Jurkat, Clone E6-1 (cell line): ENCODE measurements at regions not wholly inside any gene's neighbourhood (a gene's known extent, or its start where the extent isn't known, plus 50 kb on each side); places are given as distances from the start of the nearest gene placed in this dataset.

Experiments
- DNase-seq: peaks from one replicate; pipeline ENCODE4 v3.0.0-alpha.2; 2011; ENCODE audit warnings: low read depth, low spot score
- H3K4me3 ChIP-seq: 2 replicates; pipeline ENCODE4 v1.5.1; 2011; ENCODE audit warnings: mild to moderate bottlenecking, low read length, control low read depth, moderate library complexity

GRCh38 chr2:226139759-226140158 is 659.9 kb downstream of the IRS1 start:
- H3K4me3 ChIP-seq: no peak overlapping the region
- DNase-seq: no peak

GRCh38 chr2:226137201-226137811 is 662.3 kb downstream of the IRS1 start:
- no peak for DNase-seq
- H3K4me3 ChIP-seq: no peak overlapping the region

- H3K4me3 ChIP-seq: no peak overlapping the region
- peak; percentile 18 for DNase-seq
Measured at GRCh38 chr2:226136739-226137138, 662.9 kb downstream of the IRS1 start.

- no peak for DNase-seq
- no peak overlapping the region for H3K4me3 ChIP-seq
Measured at GRCh38 chr2:226135861-226136548, 663.6 kb downstream of the IRS1 start.

DNA sequence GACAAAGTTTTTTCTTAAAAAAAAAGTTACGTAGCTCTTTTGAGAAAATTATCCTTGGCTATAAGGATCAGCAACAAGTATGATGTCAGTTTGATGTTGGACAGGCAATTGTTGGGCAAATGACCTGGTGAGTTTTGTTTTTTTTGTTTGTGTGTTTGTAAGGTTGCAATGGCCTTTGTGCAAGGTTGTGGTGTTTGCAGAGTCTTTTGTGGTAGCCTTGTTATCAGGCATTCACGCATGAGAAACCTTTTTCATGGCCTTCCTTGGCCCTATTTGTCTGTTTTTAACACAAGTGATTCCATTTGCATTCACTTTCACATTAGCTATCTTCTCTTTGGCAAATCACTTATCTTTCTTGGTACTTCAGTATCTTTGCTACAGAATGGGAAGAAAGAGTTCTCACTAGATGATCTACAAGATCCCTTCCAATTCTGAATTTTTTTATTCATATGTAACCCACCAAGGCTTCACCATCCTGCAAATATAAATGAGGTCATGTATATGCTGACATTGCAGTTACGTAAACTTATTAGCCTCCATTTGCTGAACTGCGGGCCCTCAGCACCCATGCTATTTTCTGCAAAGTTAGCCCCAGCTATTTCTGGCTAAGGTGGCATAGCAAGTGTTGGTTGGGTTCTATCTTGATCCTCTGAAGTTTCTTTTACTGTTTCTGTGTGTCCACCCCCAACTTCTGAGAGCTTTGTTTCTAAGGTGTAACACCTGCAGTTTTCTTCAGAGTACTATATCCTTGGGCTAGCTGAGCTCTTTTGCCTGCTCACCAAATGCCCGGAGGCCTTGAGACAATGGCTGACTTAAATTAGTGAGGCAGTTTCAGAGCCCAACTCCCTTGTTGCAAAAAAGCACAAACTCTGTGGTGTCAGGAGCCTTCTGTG is 667.1 kb downstream of the IRS1 start:
- H3K4me3 ChIP-seq: no peak overlapping the region
- DNase-seq: no peak

DNA sequence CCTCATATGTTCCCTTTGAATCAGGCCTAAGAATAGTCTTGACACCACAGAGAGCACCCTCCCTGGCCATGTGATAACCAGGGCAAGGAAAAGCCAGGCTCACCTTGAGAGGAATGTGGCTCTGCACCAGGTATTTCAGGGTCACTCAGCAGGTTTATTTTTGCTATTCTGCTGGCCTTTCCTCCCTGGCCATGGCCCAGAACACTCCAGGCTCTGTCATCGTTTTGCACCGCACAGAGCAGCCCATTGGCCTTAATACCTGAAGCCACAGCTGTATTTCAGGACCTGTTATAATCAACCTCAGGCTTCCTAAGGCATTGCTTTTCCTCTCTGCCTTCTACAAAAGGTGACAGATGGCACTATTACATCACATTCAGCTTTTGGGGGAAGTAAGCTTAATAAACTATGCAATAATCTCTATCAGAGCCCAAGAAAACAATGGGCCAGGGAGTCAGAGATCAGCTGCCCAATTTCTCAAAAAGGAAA is 668.3 kb downstream of the IRS1 start:
- H3K4me3 ChIP-seq: no peak overlapping the region
- no peak for DNase-seq

DNA sequence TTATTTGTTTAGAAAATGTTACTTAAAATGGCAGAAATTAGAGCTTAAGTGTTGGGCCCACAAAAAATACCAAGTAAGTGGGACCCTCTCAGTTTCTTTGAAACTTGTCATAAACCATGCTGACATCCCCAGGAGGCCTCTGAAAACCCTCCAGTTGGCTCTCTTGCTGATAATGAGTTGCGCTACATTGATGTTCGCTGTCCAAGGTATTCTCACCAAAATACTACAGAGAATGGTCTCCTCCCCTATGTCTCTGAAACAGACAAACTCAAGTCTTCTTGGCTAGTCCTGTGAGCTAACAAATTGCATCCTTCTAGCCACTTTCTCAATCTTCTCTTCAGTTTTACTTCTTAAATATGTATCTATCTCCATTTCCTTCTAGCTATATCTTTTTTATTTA is 669.4 kb downstream of the IRS1 start:
- no peak overlapping the region for H3K4me3 ChIP-seq
- DNase-seq: no peak

DNA sequence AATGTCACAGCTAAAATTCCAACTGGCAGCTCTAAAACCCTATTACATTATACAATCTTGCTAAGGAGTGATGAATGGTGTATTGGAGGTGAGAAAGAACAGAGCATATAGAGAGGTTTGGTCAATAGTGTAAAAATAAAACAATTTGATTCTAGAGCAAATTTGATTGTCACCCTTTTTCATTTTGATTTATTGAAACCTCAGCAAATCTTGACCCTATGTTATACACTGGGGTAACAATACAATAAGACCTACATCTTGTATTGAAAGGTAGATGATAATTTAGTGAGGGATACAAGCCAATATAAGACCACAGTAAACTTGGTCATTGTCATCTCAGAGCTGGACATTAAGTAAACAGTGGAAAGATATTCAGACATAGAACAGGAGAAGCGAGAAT is 671.9 kb downstream of the IRS1 start:
- no peak for DNase-seq
- H3K4me3 ChIP-seq: no peak overlapping the region

DNA sequence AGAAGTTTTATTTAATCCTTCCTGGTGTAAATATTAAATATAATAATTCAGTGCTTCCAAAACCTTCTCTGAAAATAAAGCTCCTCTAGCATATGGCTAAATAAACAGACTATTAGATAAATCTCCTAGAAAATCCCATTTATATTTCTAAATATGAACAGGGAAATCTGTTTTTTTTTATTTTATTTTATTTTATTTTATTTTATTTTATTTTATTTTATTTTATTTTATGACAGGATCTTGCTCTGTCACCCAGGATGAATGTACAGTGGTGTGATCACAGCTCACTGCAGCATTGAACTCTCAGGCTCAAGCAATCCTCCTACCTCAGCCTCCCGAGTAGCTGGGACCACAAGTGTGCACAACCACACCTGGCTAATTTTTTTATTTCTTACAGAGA is 673.5 kb downstream of the IRS1 start:
- no peak for DNase-seq
- no peak overlapping the region for H3K4me3 ChIP-seq

DNA sequence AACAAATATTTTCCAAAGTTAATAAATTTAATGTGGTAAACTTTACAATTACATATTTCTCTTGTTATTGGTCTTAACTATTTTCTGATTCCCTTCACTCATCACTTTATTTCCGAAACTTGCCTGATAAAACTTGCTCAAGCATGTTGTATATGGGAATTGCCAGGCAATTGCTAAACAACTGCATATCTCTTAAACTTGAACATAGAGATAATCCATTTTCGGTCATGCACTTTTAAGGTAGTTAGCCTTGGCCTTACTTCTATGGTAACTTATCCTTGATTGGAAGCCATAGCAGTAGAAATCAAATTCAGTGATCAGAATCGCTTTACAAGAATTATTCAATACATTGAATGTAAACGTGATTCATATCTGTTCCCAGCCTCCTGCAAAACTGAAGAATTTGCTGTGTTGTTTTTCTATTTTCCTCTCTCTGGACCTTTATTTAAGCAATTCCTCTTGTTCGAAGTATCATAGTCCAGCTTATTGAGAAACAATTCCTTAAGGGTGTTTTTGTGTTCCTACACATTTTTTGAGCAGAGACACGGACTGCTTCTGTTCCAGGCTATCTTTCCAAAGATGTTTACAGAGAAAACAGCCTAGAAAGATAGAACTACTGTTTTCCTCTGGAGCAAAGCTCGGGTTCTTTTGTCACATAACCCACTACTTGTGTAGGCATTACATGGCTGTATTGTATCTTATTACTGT is 674.3 kb downstream of the IRS1 start:
- no peak for DNase-seq
- no peak overlapping the region for H3K4me3 ChIP-seq

GRCh38 chr2:226124548-226125011 is 675.0 kb downstream of the IRS1 start:
- DNase-seq: no peak
- no peak overlapping the region for H3K4me3 ChIP-seq

DNA sequence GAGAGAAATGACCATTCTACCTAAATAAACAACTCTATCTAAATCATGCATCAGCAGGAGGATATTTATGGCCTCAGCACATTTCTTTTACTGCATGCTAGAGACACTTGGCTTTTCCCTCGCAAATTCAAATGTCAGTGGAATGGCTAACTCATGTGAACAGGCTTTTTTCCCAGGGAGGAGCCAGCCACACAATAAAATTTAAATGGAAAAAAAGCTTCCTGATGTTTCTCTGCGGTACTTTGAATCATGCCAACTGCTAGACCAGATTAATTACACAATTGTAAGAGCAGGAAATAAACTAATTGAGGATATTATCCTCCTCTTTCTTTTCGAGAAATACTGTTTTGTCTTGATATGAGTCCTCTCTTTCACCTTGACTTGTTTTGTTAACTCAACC is 676.3 kb downstream of the IRS1 start:
- DNase-seq: no peak
- no peak overlapping the region for H3K4me3 ChIP-seq

- no peak for DNase-seq
- no peak overlapping the region for H3K4me3 ChIP-seq
Measured at GRCh38 chr2:226122041-226122440, 677.6 kb downstream of the IRS1 start.

- no peak for DNase-seq
- H3K4me3 ChIP-seq: no peak overlapping the region
Measured at GRCh38 chr2:226121046-226121738, 678.4 kb downstream of the IRS1 start.

DNA sequence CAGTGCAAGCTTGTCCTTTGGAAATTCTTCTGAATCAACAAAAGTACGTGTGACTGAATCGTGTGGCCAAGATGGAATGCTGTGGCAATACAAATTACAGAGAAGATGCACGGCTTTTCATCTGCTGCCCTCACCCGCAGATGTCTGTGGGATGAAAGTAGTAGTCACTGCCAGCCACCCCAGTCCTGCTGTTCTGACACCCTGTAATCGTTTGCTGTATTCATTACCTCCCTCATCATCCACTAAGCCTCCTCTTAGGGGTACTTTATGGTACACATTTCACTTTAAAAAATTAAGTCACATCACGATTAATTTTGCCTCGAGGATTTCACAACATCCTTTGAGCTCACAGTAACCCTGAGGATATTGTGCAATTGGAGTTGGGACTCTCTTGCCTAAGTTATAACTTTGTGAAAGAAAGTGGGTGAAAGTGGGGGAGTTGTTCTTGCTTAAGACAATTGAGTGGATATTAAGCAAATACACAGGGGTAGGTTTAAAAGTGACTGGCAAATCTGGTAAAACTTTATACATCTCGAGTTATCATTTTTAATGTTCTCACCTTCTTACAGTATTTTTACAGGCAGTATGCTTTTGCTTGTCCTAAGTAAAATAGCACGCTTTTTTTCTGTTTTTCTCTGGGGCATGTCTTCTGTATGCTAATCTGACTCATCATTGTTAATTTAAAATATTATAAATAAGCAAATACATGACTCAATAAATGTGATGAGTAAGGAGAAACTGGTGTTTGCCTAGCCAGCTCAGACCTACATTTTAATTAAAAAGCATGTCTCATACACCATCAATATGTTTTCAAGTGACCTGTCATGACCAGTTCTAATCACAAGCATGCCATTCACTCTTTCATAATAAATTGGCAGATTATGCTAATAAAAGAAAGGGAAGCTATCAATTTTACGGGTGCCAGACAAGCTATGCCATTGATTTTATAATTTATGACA is 680.9 kb downstream of the IRS1 start:
- H3K4me3 ChIP-seq: no peak overlapping the region
- DNase-seq: no peak

- H3K4me3 ChIP-seq: no peak overlapping the region
- no peak for DNase-seq
Measured at GRCh38 chr2:226117510-226118065, 682.0 kb downstream of the IRS1 start.

- no peak for DNase-seq
- no peak overlapping the region for H3K4me3 ChIP-seq
Measured at GRCh38 chr2:226116346-226116745, 683.3 kb downstream of the IRS1 start.

DNA sequence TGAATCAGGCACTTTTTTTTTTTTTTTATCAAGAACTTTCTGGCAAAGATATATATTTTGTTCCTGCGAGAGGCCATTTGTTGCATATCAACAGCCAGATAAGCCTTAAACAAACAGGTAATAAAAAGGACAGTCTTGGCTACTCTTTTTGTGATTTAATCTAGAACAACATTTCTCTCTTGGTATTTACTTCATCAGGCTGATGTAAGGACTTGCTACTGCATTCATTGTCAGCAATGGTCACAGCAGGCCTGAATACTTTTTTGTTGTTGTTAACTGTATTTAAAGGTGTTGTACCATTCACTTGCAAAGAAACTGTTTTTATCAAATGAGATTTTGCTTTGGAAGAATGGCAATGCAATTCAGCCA is 683.8 kb downstream of the IRS1 start:
- no peak overlapping the region for H3K4me3 ChIP-seq
- no peak for DNase-seq
